ENCODE measurements at regions not wholly inside any gene's neighbourhood (a gene's known extent, or its start where the extent isn't known, plus 50 kb on each side); places are given as distances from the start of the nearest gene placed in this dataset.
"Not testable (repeated sequence)": the region's sequence is repeated elsewhere in the genome, so short reads cannot be mapped to it uniquely, and the experiment has no call there.

- no peak overlapping the region for H3K4me3 ChIP-seq (ENCODE audit: control insufficient read depth, low read depth, low read length)
- DNase-seq (ENCODE audit: low read depth), result no peak
- TF ChIP-seq CTCF (conservative IDR thresholded peaks at IDR 0.05; ENCODE audit: control insufficient read depth, insufficient read depth, low read depth, low read length), result no peak
Observed at GRCh38 chr4:127449449-127449848, 183.3 kb upstream of the INTU start.

DNA sequence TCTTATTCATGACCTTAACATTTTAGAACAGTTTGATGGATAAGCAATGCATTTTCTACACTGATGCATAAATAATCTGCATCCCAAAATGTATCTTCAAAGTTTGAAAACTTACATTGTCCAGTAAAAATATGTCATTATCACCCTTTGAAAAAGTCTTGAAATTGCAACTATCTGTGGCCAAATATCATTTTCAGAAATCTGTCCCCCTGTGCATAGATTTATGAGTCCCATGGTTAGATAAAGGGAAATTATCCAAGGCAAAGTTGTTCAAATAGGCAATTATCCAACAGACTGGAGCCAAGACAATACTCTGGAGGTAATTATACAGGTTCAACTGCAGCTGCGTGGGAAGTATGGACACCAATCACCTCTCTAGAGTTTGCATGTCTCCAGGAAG is 182.5 kb upstream of the INTU start:
- no peak overlapping the region for H3K4me3 ChIP-seq (ENCODE audit: control insufficient read depth, low read depth, low read length)
- no peak for DNase-seq (ENCODE audit: low read depth)
- TF ChIP-seq CTCF (conservative IDR thresholded peaks at IDR 0.05; ENCODE audit: control insufficient read depth, insufficient read depth, low read depth, low read length), result no peak

DNA sequence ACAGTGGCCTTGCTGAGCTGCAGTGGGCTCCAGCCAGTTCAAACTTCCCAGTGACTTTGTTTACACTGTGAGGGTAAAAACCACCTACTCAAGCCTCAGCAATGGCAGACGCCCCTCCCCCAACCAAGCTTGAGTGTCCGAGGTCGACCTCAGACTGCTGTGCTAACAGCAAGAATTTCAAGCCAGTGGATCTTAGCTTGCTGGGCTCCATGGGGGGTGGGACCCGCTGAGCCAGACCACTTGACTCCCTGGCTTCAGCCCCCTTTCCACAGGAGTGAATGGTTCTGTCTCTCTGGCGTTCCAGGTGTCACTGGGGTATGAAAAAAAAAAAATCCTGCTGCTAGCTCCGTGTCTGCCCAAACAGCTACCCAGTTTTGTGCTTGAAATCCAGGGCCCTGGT is 168.9 kb upstream of the INTU start:
- H3K4me3 ChIP-seq (ENCODE audit: control insufficient read depth, low read depth, low read length), result no peak overlapping the region
- TF ChIP-seq CTCF (conservative IDR thresholded peaks at IDR 0.05; ENCODE audit: control insufficient read depth, insufficient read depth, low read depth, low read length), result no peak
- DNase-seq (ENCODE audit: low read depth), result no peak

- no peak overlapping the region for H3K4me3 ChIP-seq (ENCODE audit: control insufficient read depth, low read depth, low read length)
- no peak for TF ChIP-seq CTCF (conservative IDR thresholded peaks at IDR 0.05; ENCODE audit: control insufficient read depth, insufficient read depth, low read depth, low read length)
- DNase-seq (ENCODE audit: low read depth), result no peak
Observed at GRCh38 chr4:127469542-127469941, 163.2 kb upstream of the INTU start.

DNA sequence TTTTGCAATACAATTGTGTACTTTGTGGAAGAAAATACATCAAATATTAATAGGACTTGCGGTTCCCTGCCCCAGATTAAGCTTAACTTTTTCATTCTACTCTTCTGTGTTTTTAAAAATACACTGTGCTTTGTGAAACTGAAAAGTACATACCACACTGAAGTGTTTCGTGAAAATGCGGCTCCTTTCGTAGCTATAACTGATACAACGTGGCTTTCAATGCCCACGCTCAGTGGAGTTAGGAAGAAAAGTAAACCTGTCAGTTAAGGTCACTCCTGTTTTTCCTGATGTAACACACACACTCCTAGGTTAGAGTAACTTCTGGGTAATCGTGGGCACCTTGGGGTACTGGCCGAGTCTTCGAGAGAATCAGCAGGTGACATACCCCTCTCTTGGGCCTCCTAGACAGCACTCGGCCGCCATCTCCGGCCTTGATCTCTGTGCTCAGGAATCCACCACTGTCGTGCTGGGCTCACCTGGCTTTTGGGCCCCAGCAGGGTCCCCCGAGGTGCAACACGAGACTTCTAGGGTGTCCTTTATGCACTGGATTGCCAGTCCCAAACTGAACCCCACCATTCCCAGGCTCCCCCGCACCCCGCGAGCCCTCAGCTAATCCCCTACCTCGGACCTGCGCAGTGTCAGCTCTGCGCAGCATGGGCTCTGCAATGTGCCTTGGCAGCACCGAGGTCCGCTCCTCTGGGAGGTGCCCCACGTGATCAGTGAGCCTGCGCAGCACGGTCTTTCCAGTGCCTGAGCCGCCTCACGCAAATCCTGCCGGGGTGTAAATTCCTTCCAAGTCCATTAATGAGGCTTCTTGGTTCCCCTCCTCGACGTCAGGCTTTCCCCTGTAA is 162.6 kb upstream of the INTU start:
- H3K4me3 ChIP-seq (ENCODE audit: control insufficient read depth, low read depth, low read length), result no peak overlapping the region
- no peak for DNase-seq (ENCODE audit: low read depth)
- TF ChIP-seq CTCF (conservative IDR thresholded peaks at IDR 0.05; ENCODE audit: control insufficient read depth, insufficient read depth, low read depth, low read length), result no peak

GRCh38 chr4:127478271-127478670 is 154.5 kb upstream of the INTU start:
- not testable (repeated sequence) for H3K4me3 ChIP-seq (ENCODE audit: control insufficient read depth, low read depth, low read length); DNase-seq (ENCODE audit: low read depth)

DNA sequence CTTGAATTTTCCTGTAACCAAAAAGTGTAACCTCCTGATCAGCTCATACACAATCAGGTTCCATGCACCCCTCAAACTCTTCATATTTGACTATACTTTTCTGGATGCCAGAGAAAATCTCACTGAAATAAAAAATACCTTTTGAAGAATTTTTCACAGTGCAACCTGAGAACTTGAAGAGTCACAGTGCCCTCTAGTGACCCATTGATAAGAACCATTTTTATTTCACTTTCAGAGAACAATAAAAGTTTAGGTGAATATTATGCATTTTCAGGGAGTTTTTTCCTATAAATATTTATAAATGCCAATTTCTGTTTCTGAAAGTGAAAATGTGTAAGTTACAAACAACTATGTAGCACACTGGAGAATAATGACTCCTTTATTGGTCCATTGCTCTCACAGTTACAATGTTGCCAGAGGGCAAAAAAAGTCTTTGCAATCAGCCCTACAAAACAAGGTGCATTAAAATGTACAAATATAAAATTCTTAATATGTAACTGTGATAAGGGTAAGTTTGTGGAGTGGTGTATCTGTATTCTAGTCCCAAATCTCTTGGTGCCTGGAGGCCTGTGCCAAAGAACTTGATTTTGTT is 153.6 kb upstream of the INTU start:
- peak; percentile 59 for DNase-seq (ENCODE audit: low read depth)
- peak; percentile 54 for TF ChIP-seq CTCF (conservative IDR thresholded peaks at IDR 0.05; ENCODE audit: control insufficient read depth, insufficient read depth, low read depth, low read length)
- H3K4me3 ChIP-seq (ENCODE audit: control insufficient read depth, low read depth, low read length), result no peak overlapping the region
